HG03565 (cell line): ENCODE measurements at regions not wholly inside any gene's neighbourhood (a gene's known extent, or its start where the extent isn't known, plus 50 kb on each side); places are given as distances from the start of the nearest gene placed in this dataset.
"Not testable (repeated sequence)": the region's sequence is repeated elsewhere in the genome, so short reads cannot be mapped to it uniquely, and the experiment has no call there.

Source experiments
- ATAC-seq: cut with Tn5 transposase; IDR thresholded peaks from one replicate; pipeline ENCODE4 v1.9.1; 2021; ENCODE audit warnings: mild to moderate bottlenecking, moderate library complexity; ENCODE audit not compliant: unreplicated experiment

DNA sequence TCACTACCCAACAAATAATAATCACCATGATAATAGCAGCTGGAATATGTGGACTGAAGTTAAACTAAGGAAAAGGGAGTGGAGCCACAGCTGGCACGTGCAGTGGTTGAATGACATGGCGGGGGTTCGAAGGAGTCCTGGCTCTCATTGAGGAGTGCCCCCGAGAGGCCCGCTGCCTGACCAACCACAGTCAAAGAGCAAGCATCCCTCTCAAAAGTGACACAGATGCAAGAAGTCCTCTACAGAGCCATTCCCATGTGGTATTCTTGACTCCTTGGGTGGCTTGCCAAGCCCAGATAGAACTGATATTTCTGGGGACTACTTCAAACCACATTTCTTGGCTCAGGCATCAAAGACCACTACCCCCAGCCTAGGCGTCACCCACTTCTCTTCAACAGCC, 405.1 kb downstream of the TNS1 start:
- no peak for ATAC-seq

DNA sequence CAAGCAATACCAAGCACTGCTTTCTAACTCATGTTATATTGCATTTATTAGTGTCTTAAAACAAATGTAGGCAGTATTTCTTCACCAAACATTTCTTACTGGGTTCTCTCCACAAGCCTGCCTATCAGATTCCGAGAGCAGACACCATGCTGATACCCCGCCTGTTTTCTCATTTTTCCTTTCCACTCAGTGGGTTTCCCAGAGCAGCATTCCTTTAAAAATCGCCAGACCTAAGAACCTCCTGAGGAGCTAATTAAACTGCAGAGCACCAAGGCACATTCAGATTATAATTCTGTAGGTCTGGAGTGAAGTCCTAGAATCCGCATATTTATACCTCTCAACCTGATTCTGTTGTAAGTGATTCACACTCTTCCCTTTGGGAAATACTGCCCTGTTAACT, 405.6 kb downstream of the TNS1 start:
- no peak for ATAC-seq

DNA sequence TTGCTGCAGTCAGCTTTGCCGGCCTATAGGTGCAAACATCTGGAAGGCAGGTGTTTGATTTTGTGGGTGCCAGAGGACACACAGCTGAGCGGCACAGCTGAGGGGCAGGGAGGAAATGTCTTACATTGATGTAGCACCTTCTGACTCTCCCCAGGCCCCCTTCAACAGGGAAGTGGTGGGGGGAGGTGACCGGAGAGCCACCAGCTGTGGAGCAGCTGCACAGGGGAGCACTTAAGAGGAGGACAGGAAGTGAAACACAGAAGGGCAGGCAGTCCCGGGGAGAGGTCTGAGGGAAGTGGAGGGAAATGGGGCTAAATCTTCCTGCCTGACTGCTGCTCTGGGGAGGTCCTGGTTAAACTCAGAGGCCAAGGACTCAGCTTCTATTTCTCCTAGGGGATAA, 409.1 kb downstream of the TNS1 start:
- ATAC-seq, result no peak

GRCh38 chr2:217588266-217588665, 414.5 kb downstream of the TNS1 start:
- ATAC-seq, result no peak

- ATAC-seq, result no peak
These were observed 417.4 kb downstream of the TNS1 start for GRCh38 chr2:217585362-217585761.

DNA sequence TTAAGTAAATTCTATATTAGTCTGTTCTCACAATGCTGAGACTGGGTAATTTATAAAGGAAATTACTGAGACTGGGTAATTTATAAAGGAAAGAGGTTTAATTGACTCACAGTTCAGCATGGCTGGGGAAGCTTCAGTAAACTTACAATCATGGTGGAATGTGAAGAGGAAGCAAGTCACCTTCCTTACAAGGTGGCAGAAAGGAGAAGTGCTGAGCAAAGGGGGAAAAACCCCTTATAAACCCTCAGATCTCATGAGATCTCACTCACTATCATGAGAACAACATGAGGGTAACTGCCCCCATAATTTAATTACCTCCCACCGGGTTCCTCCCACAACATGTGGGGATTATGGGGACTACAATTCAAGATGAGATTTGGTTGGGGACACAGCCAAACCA, 422.4 kb downstream of the TNS1 start:
- not testable (repeated sequence) for ATAC-seq

DNA sequence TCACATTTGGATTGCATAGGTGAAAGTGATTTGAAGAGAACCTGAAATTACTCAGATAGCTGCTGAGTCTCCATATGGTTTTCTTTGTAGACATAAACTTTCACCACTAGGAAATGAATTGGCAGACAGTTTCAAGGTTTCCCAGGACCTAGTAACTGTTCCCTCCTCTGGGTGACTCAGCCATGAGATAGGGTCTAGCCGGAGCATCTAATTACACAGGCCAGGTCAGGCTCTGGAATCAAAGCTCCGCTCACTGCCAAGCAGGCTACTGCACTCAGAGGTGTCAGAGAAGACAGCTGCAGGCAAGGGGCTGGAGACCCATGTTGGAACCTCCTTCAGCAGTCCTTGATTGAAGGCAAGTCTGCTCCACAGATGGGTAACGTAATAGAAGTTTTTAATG, 429.2 kb downstream of the TNS1 start:
- ATAC-seq, result no peak

DNA sequence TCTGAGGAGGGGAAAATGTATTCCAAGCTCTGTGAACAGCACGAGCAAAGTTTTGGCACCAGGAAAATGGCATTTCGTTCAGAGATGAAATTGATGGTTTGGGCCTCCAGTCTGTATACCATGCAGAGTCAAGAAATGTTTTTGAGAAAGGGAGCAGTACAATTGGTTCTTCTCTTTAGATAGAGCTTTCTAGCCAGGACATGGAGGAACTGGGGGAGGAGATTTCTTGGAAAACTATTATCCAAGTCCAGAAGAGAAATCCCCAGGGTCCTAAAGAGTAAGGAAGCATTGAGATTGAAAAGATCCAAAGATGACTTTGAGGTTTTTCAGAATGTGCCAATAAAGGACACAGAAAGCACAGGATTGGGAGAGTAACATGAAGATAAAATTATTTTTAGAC, 432.4 kb downstream of the TNS1 start:
- ATAC-seq, result no peak

- ATAC-seq, result no peak
These were observed 434.4 kb downstream of the TNS1 start for GRCh38 chr2:217568289-217568971.

- no peak for ATAC-seq
These were observed 439.2 kb downstream of the TNS1 start for GRCh38 chr2:217563565-217563964.

DNA sequence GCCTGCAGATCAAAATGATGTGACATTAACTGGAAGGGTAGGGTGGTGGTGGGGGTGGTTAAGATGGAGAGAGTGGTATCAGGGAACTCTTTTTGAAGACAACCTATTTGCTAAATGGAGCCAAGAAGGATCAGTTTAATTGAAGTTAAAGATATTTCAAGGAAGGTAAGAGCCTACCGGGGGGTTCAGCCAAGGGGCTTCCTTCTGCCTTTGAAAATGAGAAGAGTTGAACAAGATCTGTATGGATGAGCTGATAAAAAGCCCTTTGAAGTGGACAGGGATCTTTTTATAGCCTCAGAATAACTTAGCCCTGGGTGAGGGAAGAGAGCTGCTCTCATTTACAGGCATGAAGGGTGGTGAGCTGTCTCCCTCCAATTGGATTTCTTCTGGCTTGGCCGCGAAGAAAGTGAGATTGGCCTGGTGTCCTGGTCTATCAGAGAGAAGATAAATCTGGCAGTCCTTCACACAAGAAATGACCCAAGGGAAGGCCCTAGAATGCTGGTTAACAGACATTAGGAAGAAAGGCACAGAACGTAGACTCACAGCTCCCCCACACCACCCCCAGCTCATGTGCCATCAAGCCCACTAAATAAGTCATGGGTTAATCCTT, 439.8 kb downstream of the TNS1 start:
- ATAC-seq, result no peak

DNA sequence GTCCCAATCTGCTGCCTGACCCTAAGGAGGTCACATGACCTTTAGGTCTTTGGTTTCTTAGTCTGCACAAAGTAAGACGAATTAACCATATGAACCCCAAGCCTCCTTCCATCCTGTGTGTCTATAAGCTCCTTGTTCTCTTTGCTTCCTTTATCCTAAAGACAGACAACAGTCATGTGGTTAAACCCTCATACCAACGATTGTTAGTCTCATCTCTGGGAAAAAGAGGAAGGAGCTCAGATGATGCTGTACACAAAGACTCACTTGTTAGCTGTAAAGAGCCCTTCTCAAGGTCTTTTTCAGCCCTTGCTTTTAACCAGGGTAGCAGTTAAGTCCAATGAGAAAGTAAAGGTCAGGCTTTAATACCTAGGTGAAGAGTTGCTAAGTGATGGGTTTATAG, 443.7 kb downstream of the TNS1 start:
- no peak for ATAC-seq

- no peak for ATAC-seq
These were observed 447.5 kb downstream of the TNS1 start for GRCh38 chr2:217555081-217555876.

- ATAC-seq, result no peak
These were observed 449.1 kb downstream of the TNS1 start for GRCh38 chr2:217553679-217554078.

GRCh38 chr2:217553202-217553601, 449.6 kb downstream of the TNS1 start:
- no peak for ATAC-seq

DNA sequence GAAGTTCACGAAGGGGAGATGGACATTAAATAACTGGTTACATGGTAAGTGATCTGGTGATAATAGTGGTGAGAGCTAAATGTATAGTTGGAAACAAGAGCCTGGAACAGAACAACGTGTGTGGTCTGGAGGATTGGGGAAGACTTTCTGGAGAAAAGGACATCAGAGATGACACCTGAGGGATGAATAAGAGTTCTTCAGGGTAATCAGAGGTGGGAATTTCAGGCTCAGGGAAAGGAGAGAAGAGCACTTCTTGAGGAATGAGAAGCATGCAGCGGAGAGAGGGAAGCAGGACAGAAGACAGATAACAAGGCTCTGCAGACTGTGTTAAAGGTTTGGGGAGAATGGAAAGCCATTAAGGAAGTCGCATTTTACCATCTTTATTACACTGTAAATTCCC, 450.7 kb downstream of the TNS1 start:
- no peak for ATAC-seq

DNA sequence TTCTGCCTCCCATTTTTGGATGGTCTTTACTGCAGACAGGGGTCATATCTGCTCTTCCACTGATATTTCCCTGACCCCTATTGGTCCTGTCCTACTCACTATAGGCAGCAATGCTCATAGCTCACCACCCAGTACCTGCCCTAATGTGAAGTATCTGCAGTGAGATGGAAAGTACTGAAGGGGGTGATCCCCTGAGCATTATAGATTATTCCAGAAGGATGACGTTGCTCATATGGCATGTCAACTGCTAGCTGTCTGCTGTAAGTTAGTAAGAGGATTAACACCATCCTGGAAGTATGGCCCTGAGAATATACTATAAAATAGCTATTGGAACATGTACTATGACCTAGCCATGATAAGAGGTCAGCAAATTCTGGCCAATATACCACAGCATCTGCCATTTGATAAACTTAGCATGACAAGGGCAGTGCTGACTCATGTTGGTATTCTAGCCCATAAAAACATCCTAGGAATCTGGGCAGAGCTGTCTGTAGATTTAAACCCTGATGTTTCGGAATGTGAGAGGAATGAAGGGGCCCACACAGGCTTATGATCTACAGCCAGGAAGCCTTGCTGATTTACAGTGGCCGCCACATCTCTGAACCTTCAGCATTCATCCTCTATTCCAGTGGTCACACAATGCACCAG, 451.4 kb downstream of the TNS1 start:
- ATAC-seq, result no peak

DNA sequence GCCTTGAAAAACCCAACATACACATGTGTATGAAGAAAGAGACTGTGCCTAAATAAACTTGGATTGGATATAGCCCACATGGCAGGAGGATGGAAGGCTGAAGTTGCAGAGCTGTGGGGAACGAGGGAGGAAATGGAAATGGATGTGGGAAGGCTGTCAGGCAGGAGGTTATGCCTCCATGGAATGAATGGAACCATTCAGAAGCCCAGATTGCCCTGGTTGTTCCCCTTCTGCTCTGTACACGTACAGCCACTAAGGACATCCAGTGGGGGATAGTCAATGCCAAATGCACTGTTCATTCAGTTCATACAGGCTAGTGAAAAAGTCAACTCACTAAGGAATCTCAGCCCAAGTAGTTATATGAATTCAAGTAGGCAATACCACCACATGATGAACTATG, 463.7 kb downstream of the TNS1 start:
- no peak for ATAC-seq

- no peak for ATAC-seq
These were observed 464.1 kb downstream of the TNS1 start for GRCh38 chr2:217538719-217539118.

DNA sequence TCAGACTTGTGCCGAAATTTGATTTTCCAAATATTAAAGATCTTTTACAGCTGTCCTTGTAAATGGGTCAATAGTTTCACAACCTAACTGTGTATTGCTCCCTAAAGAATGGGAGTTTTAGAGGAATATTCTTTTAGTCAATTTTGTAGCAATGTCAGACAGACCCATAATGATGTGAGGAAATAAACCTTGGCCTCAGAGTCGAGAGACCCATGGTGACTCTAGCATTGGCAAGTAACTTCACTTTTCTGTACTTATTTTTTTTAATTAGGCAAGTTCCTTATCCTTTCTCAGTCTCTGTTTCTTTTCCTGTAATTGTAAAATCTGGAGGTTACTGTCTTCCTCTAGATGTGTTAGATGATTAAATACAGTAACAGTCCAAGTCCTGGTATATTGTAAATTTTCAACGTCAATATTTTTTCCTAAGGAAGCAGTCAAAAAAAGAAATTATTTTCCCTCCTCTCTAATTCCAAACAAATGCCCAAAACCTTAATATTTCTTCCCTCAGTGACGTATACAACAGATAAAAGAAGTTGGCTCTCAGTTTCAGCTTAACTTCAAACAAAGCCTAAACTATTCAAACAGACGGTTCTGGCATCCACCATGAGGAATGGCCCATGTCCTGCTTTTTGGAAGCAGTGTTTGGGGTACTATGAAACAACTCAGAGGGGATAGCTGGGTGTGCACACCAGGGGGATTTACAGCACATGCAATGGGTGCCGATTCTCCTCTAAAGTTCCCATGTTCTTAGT, 466.7 kb downstream of the TNS1 start:
- no peak for ATAC-seq
